HCT116 (cell line): ENCODE measurements at regions not wholly inside any gene's neighbourhood (a gene's known extent, or its start where the extent isn't known, plus 50 kb on each side); places are given as distances from the start of the nearest gene placed in this dataset.

ENCODE experiments used
- ATAC-seq: fragments of 200-7000 bp; cut with Tn5 transposase; 2 replicates; pipeline ENCODE4 v1.9.1; 2020; ENCODE audit warnings: mild to moderate bottlenecking, moderate library complexity
- BruUV-seq: library from RNA; stranded (reverse); fragments of 400-500 nt; replicated peaks from 2 replicates; lab custom pipeline; 2021; lab: Mats Ljungman, UMichigan
- CTCF ChIA-PET: fragments of 300-600 bp; sonication (Branson Sonifier 250); formaldehyde crosslinking; loops from one replicate; lab custom pipeline; 2021; ENCODE audit warnings: antibody characterized with exemption; lab: Charles Lee
- POLR2A ChIA-PET: fragments of 300-600, 350-600 bp; sonication (Branson Sonifier 250); formaldehyde crosslinking; loops from one replicate; lab custom pipeline; 2021; ENCODE audit warnings: antibody characterized with exemption; lab: Charles Lee
- RAD21 ChIA-PET, 2 experiments: fragments of 300-600 bp; sonication (Branson Sonifier 250); formaldehyde crosslinking; loops; one replicate each; lab custom pipeline; 2023; ENCODE audit warnings: low total read pairs in 2 of 2; ENCODE audit not compliant: uncharacterized antibody in 2 of 2, unreplicated experiment in 2 of 2, low non-redundant PET in 1 of 2; lab: Charles Lee
- DNase-seq: peaks from one replicate; pipeline ENCODE4 v3.0.0-alpha.2; 2010; ENCODE audit warnings: low read depth, low spot score
- H2AFZ ChIP-seq: fragments of 200-600 bp; shearing (Covaris generic), sonication (generic); 2 replicates; pipeline ENCODE4 v1.6.1; 2017; ENCODE audit warnings: low read depth, mixed run types, mixed read lengths, antibody characterized with exemption, low read length; ENCODE audit not compliant: poor library complexity, severe bottlenecking
- H3K27ac ChIP-seq: 2 replicates; pipeline ENCODE4 v1.5.1; 2012; ENCODE audit warnings: low read depth, low read length
- H3K27me3 ChIP-seq: fragments of 200-600 bp; sonication (generic); 2 replicates; pipeline ENCODE4 v1.6.1; 2016; ENCODE audit warnings: mixed run types, low read length, mixed read lengths; ENCODE audit not compliant: insufficient read depth
- H3K36me3 ChIP-seq, 2 experiments: fragments of 200-500 bp in 1 of 2; fragments of 200-600 bp in 1 of 2; sonication (Bioruptor generic) in 1 of 2; sonication (generic) in 1 of 2; 2 replicates each; pipeline versions ENCODE4 v1.5.1 to v1.6.1; 2014 to 2016; ENCODE audit warnings: low read length in 2 of 2, inconsistent platforms in 1 of 2, mixed read lengths in 1 of 2, mixed run types in 1 of 2; ENCODE audit not compliant: insufficient read depth in 2 of 2, control insufficient read depth in 1 of 2
- H3K4me1 ChIP-seq, 2 experiments: fragments of 200-600 bp in 1 of 2; sonication (generic) in 1 of 2; 2 replicates each; pipeline versions ENCODE4 v1.5.1 to v1.6.1; 2012 to 2017; ENCODE audit warnings: low read length in 2 of 2, inconsistent platforms in 1 of 2, mild to moderate bottlenecking in 1 of 2, mixed read lengths in 1 of 2, mixed run types in 1 of 2, moderate library complexity in 1 of 2; ENCODE audit not compliant: insufficient read depth in 2 of 2, control insufficient read depth in 1 of 2
- H3K4me2 ChIP-seq: fragments of 200-600 bp; sonication (generic); 2 replicates; pipeline ENCODE4 v1.6.1; 2017; ENCODE audit warnings: mixed run types, low read length, mixed read lengths
- H3K4me3 ChIP-seq, 2 experiments: fragments of 200-600 bp in 1 of 2; sonication (generic) in 1 of 2; replicated peaks in 1 of 2; 2 replicates each; pipeline ENCODE4 v1.5.1; 2011 to 2016; ENCODE audit warnings: low read length in 2 of 2, control low read depth in 1 of 2, low read depth in 1 of 2, mild to moderate bottlenecking in 1 of 2, mixed read lengths in 1 of 2, mixed run types in 1 of 2
- H3K79me2 ChIP-seq: fragments of 200-600 bp; sonication (generic); 2 replicates; pipeline ENCODE4 v1.6.1; 2017; ENCODE audit warnings: mild to moderate bottlenecking, mixed run types, low read length, moderate library complexity, mixed read lengths; ENCODE audit not compliant: insufficient read depth
- H3K9ac ChIP-seq: fragments of 200-600 bp; sonication (generic); 2 replicates; pipeline ENCODE4 v1.6.1; 2016; ENCODE audit warnings: low read length, mixed read lengths
- H3K9me2 ChIP-seq: fragments of 200-600 bp; sonication (generic), shearing (Covaris generic); 2 replicates; pipeline ENCODE4 v1.6.1; 2017; ENCODE audit warnings: mixed run types, mild to moderate bottlenecking, moderate library complexity; ENCODE audit not compliant: insufficient read depth
- H3K9me3 ChIP-seq, 2 experiments: fragments of 200-500 bp in 1 of 2; fragments of 200-600 bp in 1 of 2; sonication (Bioruptor generic) in 1 of 2; sonication (generic) in 1 of 2; 2 replicates each; pipeline ENCODE4 v1.6.1; 2014 to 2017; ENCODE audit warnings: low read length in 2 of 2, mixed read lengths in 2 of 2, inconsistent platforms in 1 of 2, low read depth in 1 of 2, mild to moderate bottlenecking in 1 of 2, mixed run types in 1 of 2, moderate library complexity in 1 of 2; ENCODE audit not compliant: control insufficient read depth in 1 of 2, insufficient read depth in 1 of 2
- H4K20me1 ChIP-seq: fragments of 200-600 bp; sonication (generic), shearing (Covaris generic); 2 replicates; pipeline ENCODE4 v1.6.1; 2017; ENCODE audit warnings: mixed run types, mild to moderate bottlenecking, moderate library complexity; ENCODE audit not compliant: insufficient read depth
- CBX3 ChIP-seq: IDR thresholded peaks from 2 replicates; pipeline ENCODE4 v1.6.1; 2012; ENCODE audit warnings: low read depth
- CEBPB ChIP-seq: IDR thresholded peaks from 2 replicates; pipeline ENCODE4 v1.6.1; 2012; ENCODE audit warnings: low read depth
- EZH2 ChIP-seq: fragments of 200-600 bp; sonication (generic); IDR thresholded peaks from 2 replicates; pipeline ENCODE4 v1.6.1; 2017; ENCODE audit warnings: antibody characterized with exemption, mixed run types
- FOSL1 ChIP-seq: IDR thresholded peaks from 2 replicates; pipeline ENCODE4 v1.6.1; 2012; ENCODE audit warnings: low read depth
- JUND ChIP-seq: IDR thresholded peaks from 2 replicates; pipeline ENCODE4 v1.6.1; 2012
- POLR2A ChIP-seq: IDR thresholded peaks from 2 replicates; pipeline ENCODE4 v1.7.0; 2011; ENCODE audit warnings: borderline replicate concordance; ENCODE audit not compliant: insufficient read depth, insufficient read length; ENCODE audit errors: extremely low read depth
- POLR2AphosphoS5 ChIP-seq: IDR thresholded peaks from 2 replicates; pipeline ENCODE4 v1.6.1; 2011; ENCODE audit warnings: mild to moderate bottlenecking, low read depth, low read length, moderate library complexity
- SIN3A ChIP-seq: IDR thresholded peaks from 2 replicates; pipeline ENCODE4 v1.6.1; 2012; ENCODE audit warnings: low read depth
- ZNF274 ChIP-seq: fragments of 200-500 bp; sonication (Bioruptor generic); IDR thresholded peaks from 2 replicates; pipeline ENCODE4 v1.6.1; 2014; ENCODE audit warnings: mild to moderate bottlenecking, low read depth, low read length, inconsistent platforms
- intact Hi-C: fragments of 100-400 bp; cut with micrococcal nuclease; formaldehyde crosslinking; loops from 2 replicates; pipeline ENCODE4 v1.10.0; 2022
- TF ChIP-seq, protein P1 (sequence below): IDR thresholded peaks from 2 replicates; pipeline ENCODE4 v1.6.1; 2012; ENCODE audit warnings: low read depth

GRCh38 chr9:38149647-38150046 is 80.6 kb upstream of the SHB start (continued):
- TF ChIP-seq, protein P1, sequence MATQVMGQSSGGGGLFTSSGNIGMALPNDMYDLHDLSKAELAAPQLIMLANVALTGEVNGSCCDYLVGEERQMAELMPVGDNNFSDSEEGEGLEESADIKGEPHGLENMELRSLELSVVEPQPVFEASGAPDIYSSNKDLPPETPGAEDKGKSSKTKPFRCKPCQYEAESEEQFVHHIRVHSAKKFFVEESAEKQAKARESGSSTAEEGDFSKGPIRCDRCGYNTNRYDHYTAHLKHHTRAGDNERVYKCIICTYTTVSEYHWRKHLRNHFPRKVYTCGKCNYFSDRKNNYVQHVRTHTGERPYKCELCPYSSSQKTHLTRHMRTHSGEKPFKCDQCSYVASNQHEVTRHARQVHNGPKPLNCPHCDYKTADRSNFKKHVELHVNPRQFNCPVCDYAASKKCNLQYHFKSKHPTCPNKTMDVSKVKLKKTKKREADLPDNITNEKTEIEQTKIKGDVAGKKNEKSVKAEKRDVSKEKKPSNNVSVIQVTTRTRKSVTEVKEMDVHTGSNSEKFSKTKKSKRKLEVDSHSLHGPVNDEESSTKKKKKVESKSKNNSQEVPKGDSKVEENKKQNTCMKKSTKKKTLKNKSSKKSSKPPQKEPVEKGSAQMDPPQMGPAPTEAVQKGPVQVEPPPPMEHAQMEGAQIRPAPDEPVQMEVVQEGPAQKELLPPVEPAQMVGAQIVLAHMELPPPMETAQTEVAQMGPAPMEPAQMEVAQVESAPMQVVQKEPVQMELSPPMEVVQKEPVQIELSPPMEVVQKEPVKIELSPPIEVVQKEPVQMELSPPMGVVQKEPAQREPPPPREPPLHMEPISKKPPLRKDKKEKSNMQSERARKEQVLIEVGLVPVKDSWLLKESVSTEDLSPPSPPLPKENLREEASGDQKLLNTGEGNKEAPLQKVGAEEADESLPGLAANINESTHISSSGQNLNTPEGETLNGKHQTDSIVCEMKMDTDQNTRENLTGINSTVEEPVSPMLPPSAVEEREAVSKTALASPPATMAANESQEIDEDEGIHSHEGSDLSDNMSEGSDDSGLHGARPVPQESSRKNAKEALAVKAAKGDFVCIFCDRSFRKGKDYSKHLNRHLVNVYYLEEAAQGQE, result no peak

- BruUV-seq, result no TSS peak
- no peak overlapping the region for H2AFZ ChIP-seq
- no peak for DNase-seq
- no peak overlapping the region for H3K4me2 ChIP-seq
- H3K9me2 ChIP-seq, result no peaks in the 10 kb centered on the region
- ChIA-PET CTCF (no interaction called here), POLR2A (no interaction called here), RAD21 (no interaction called here)
- H3K9me3 ChIP-seq, result no peaks in the 10 kb centered on the region
- H3K4me1 ChIP-seq, result peaks cover 0 to 8% of the 10 kb centered on the region in 2 experiments; a peak in 3 of 4 replicates
- no peak overlapping the region for H3K4me3 ChIP-seq
- H3K27me3 ChIP-seq, result peaks cover 15% of the 10 kb centered on the region
- no peaks in the 10 kb centered on the region for H3K36me3 ChIP-seq
- intact Hi-C loops, result no loop called here
- ATAC-seq, result no peak
- no peak overlapping the region for H3K9ac ChIP-seq
- no peaks in the 10 kb centered on the region for H4K20me1 ChIP-seq
- no peaks in the 10 kb centered on the region for H3K79me2 ChIP-seq
- no peak for TF ChIP-seq JUND
- no peak for TF ChIP-seq ZNF274
- no peak for TF ChIP-seq CEBPB
- TF ChIP-seq POLR2A, result no peak
- TF ChIP-seq EZH2, result no peak
- no peak for TF ChIP-seq FOSL1
- TF ChIP-seq SIN3A, result no peak
- TF ChIP-seq CBX3, result no peak
- no peak for TF ChIP-seq POLR2AphosphoS5
- TF ChIP-seq, all 23 proteins: peak for 0
- H3K27ac ChIP-seq, result no peak overlapping the region
Observed at GRCh38 chr9:38146844-38147243, 77.8 kb upstream of the SHB start.
